CD14-positive monocyte (primary cell): ENCODE measurements at regions not wholly inside any gene's neighbourhood (a gene's known extent, or its start where the extent isn't known, plus 50 kb on each side); places are given as distances from the start of the nearest gene placed in this dataset.
A peak's percentile ranks its signal among the peaks of the same experiment; 100 is the strongest.

ENCODE experiments used
- DNase-seq, 3 donors: peaks; one replicate each; pipeline ENCODE4 v3.0.0-alpha.2; 2011 to 2022
- H2AFZ ChIP-seq: 2 replicates; pipeline ENCODE4 v1.6.0; 2012; ENCODE audit warnings: mild to moderate bottlenecking, low read depth, low read length, inconsistent platforms; ENCODE audit not compliant: insufficient read depth, poor library complexity, severe bottlenecking
- H3K27ac ChIP-seq, 2 donors: 1 replicate in 1 of 2; 2 replicates in 1 of 2; pipeline ENCODE4 v1.5.1; 2012 to 2013; ENCODE audit warnings: low read length in 2 of 2, control low read depth in 1 of 2, inconsistent platforms in 1 of 2, low read depth in 1 of 2, mild to moderate bottlenecking in 1 of 2
- H3K27me3 ChIP-seq, 2 donors: one replicate each; pipeline versions ENCODE4 v1.6.0 to v1.6.1; 2011 to 2013; ENCODE audit warnings: low read length in 2 of 2; ENCODE audit not compliant: control insufficient read depth in 2 of 2, insufficient read depth in 2 of 2
- H3K36me3 ChIP-seq, 2 donors: replicated peaks in 1 of 2; 1 replicate in 1 of 2; 2 replicates in 1 of 2; pipeline versions ENCODE4 v1.5.1 to v1.6.1; 2012 to 2013; ENCODE audit warnings: low read length in 2 of 2, control low read depth in 1 of 2, inconsistent platforms in 1 of 2, mild to moderate bottlenecking in 1 of 2; ENCODE audit not compliant: insufficient read depth in 2 of 2, control insufficient read depth in 1 of 2
- H3K4me1 ChIP-seq, 2 donors: 1 replicate in 1 of 2; 2 replicates in 1 of 2; pipeline versions ENCODE4 v1.5.1 to v1.6.1; 2012 to 2013; ENCODE audit warnings: low read length in 2 of 2, control low read depth in 1 of 2, inconsistent platforms in 1 of 2, mild to moderate bottlenecking in 1 of 2, moderate library complexity in 1 of 2; ENCODE audit not compliant: insufficient read depth in 2 of 2, control insufficient read depth in 1 of 2
- H3K4me2 ChIP-seq: replicated peaks from 2 replicates; pipeline ENCODE3; 2012; ENCODE audit warnings: low read length, moderate library complexity, mild to moderate bottlenecking; ENCODE audit not compliant: poor library complexity, severe bottlenecking; ENCODE audit errors: extremely low read depth
- H3K4me3 ChIP-seq, 3 experiments: fragments of 200-600 bp in 1 of 3; sonication (generic) in 1 of 3; replicated peaks in 1 of 3; 1 replicate in 2 of 3; 2 replicates in 1 of 3; pipeline ENCODE4 v1.5.1; 2011 to 2013; ENCODE audit warnings: low read length in 3 of 3, mild to moderate bottlenecking in 3 of 3, control low read depth in 2 of 3, low read depth in 2 of 3, inconsistent platforms in 1 of 3, moderate library complexity in 1 of 3
- H3K79me2 ChIP-seq: 2 replicates; pipeline ENCODE4 v1.6.0; 2012; ENCODE audit warnings: mild to moderate bottlenecking, control low read depth, inconsistent platforms, low read length, moderate library complexity; ENCODE audit not compliant: insufficient read depth
- H3K9ac ChIP-seq: 2 replicates; pipeline ENCODE4 v1.6.0; 2017; ENCODE audit warnings: low read length, mild to moderate bottlenecking; ENCODE audit not compliant: insufficient read depth, poor library complexity, severe bottlenecking
- H3K9me3 ChIP-seq, 2 donors: replicated peaks in 1 of 2; 1 replicate in 1 of 2; 2 replicates in 1 of 2; pipeline versions ENCODE4 v1.5.1 to v1.6.1; 2012 to 2013; ENCODE audit warnings: low read length in 2 of 2, control low read depth in 1 of 2; ENCODE audit not compliant: control insufficient read depth in 1 of 2, insufficient read depth in 1 of 2
- H4K20me1 ChIP-seq: 2 replicates; pipeline ENCODE4 v1.6.0; 2012; ENCODE audit warnings: mild to moderate bottlenecking, low read length, control low read depth, moderate library complexity; ENCODE audit not compliant: insufficient read depth
- H3K27ac Mint-ChIP-seq, 7 donors: one replicate each; pipeline ENCODE4 v1.8.0; 2020; ENCODE audit warnings: mild to moderate bottlenecking in 7 of 7, mixed read lengths in 7 of 7, moderate library complexity in 6 of 7, inconsistent platforms in 2 of 7
- H3K27me3 Mint-ChIP-seq, 3 donors: one replicate each; pipeline ENCODE4 v1.8.0; 2021 to 2022; ENCODE audit warnings: low read depth in 3 of 3, mild to moderate bottlenecking in 3 of 3, mixed read lengths in 3 of 3, moderate library complexity in 3 of 3, inconsistent platforms in 1 of 3
- H3K36me3 Mint-ChIP-seq, 2 donors: one replicate each; pipeline ENCODE4 v1.8.0; 2020; ENCODE audit warnings: mixed read lengths in 2 of 2, inconsistent platforms in 1 of 2, mild to moderate bottlenecking in 1 of 2
- H3K4me1 Mint-ChIP-seq: one replicate; pipeline ENCODE4 v1.8.0; 2020; ENCODE audit warnings: mild to moderate bottlenecking, mixed read lengths
- H3K4me3 Mint-ChIP-seq, 2 donors: one replicate each; pipeline ENCODE4 v1.8.0; 2020; ENCODE audit warnings: mild to moderate bottlenecking in 2 of 2, mixed read lengths in 2 of 2, moderate library complexity in 1 of 2
- H3K9me3 Mint-ChIP-seq, 7 donors: one replicate each; pipeline ENCODE4 v1.8.0; 2020 to 2022; ENCODE audit warnings: mixed read lengths in 7 of 7, mild to moderate bottlenecking in 6 of 7, moderate library complexity in 6 of 7, inconsistent platforms in 2 of 7
- CTCF ChIP-seq: fragments of 200-600 bp; IDR thresholded peaks from one replicate; pipeline ENCODE4 v1.8.0; 2022; ENCODE audit warnings: antibody characterized with exemption, mild to moderate bottlenecking
- WGBS: methylation state at CpG from one replicate; pipeline ENCODE4 v1.1.5; 2013; ENCODE audit warnings: missing lambda C conversion rate; ENCODE audit not compliant: insufficient coverage; 5-methylcytosine and 5-hydroxymethylcytosine counted together
- intact Hi-C, 2 donors: fragments of 100-400 bp; cut with micrococcal nuclease; formaldehyde crosslinking; loops; one replicate each; pipeline versions ENCODE4 v1.15.0 to v1.15.1; 2023

GRCh38 chr5:118377420-118377819 is 610.9 kb downstream of the DTWD2 start:
- Histone ChIP-seq H3K27me3 (no peaks in the 10 kb centered on the region), H3K4me1 (no peaks in the 10 kb centered on the region), H3K79me2 (no peaks in the 10 kb centered on the region), H3K4me2 (no peak overlapping the region), H3K9me3 (peaks cover 0 to 5% of the 10 kb centered on the region in 2 donors), H2AFZ (no peak overlapping the region), H3K4me3 (no peak overlapping the region), H4K20me1 (no peaks in the 10 kb centered on the region), H3K36me3 (no peaks in the 10 kb centered on the region), H3K27ac (no peak overlapping the region), H3K9ac (no peak overlapping the region)
- no peak for DNase-seq
- Mint-ChIP-seq H3K27ac (no peak overlapping the region), H3K4me1 (no peaks in the 10 kb centered on the region), H3K27me3 (no peaks in the 10 kb centered on the region), H3K9me3 (peaks cover 0 to 4% (median under 1%) of the 10 kb centered on the region in 7 donors), H3K4me3 (no peak overlapping the region), H3K36me3 (no peaks in the 10 kb centered on the region)
- intact Hi-C loops: no loop called here
- TF ChIP-seq CTCF: no peak

- no peak overlapping the region for H2AFZ ChIP-seq
- H3K9ac ChIP-seq: no peak overlapping the region
- intact Hi-C loops: no loop called here
- no peak overlapping the region for H3K4me2 ChIP-seq
- H4K20me1 ChIP-seq: no peaks in the 10 kb centered on the region
- no peaks in the 10 kb centered on the region for H3K27me3 ChIP-seq
- Mint-ChIP-seq H3K27ac (peak overlapping the region in 1 of 7 donors; percentile 61), H3K27me3 (no peaks in the 10 kb centered on the region), H3K9me3 (peaks cover 0 to 5% (median 2%) of the 10 kb centered on the region in 7 donors), H3K36me3 (no peaks in the 10 kb centered on the region), H3K4me1 (no peaks in the 10 kb centered on the region), H3K4me3 (no peak overlapping the region)
- no peaks in the 10 kb centered on the region for H3K4me1 ChIP-seq
- peaks cover 0 to 6% of the 10 kb centered on the region in 2 donors for H3K9me3 ChIP-seq
- no peak overlapping the region for H3K27ac ChIP-seq
- TF ChIP-seq CTCF: no peak
- no peak for DNase-seq
- no peaks in the 10 kb centered on the region for H3K79me2 ChIP-seq
- 80% methylated on average over 1 of the region's 3 CpGs for WGBS
- no peaks in the 10 kb centered on the region for H3K36me3 ChIP-seq
- no peak overlapping the region for H3K4me3 ChIP-seq
Observed at GRCh38 chr5:118371973-118372831, 616.1 kb downstream of the DTWD2 start.
